ENCODE measurements at regions not wholly inside any gene's neighbourhood (a gene's known extent, or its start where the extent isn't known, plus 50 kb on each side); places are given as distances from the start of the nearest gene placed in this dataset.

GRCh38 chr13:65872448-65872847, 1357.7 kb downstream of the PCDH9 start:
- FAIRE-seq = no peak
- H3K27me3 Mint-ChIP-seq (ENCODE audit: low read depth, unreplicated experiment) = no peaks in the 10 kb centered on the region
- no peak overlapping the region for H3K27ac Mint-ChIP-seq (ENCODE audit: unreplicated experiment)

GRCh38 chr13:65868884-65869283, 1361.3 kb downstream of the PCDH9 start:
- no peaks in the 10 kb centered on the region for H3K9me3 ChIP-seq (ENCODE audit: insufficient read depth, low read depth, low read length)
- H3K4me2 ChIP-seq (ENCODE audit: low read length) = no peak overlapping the region
- H3K9ac ChIP-seq (ENCODE audit: low read length) = no peak overlapping the region
- no peaks in the 10 kb centered on the region for H3K79me2 ChIP-seq (ENCODE audit: insufficient read depth, low read length)
- Mint-ChIP-seq H3K27ac (ENCODE audit: unreplicated experiment) (no peak overlapping the region), H3K36me3 (ENCODE audit: low read depth, unreplicated experiment) (no peaks in the 10 kb centered on the region), H3K4me3 (ENCODE audit: unreplicated experiment) (no peak overlapping the region), H3K4me1 (ENCODE audit: low read depth, unreplicated experiment) (peaks cover 3% of the 10 kb centered on the region), H3K9me3 (ENCODE audit: unreplicated experiment) (no peaks in the 10 kb centered on the region), H3K27me3 (ENCODE audit: low read depth, unreplicated experiment) (no peaks in the 10 kb centered on the region)
- no peaks in the 10 kb centered on the region for H3K4me1 ChIP-seq (ENCODE audit: insufficient read depth, low read length)
- H3K36me3 ChIP-seq (ENCODE audit: insufficient read depth, low read length) = no peaks in the 10 kb centered on the region
- H3K27me3 ChIP-seq (ENCODE audit: insufficient read depth, low read length) = no peaks in the 10 kb centered on the region
- TF ChIP-seq CTCF (IDR thresholded peaks at IDR 0.05; ENCODE audit: insufficient read depth, low read depth, low read length) = no peak
- no peak for TF ChIP-seq EZH2 (IDR thresholded peaks at IDR 0.05; ENCODE audit: insufficient read depth, low read length)
- no peak overlapping the region for H3K4me3 ChIP-seq (ENCODE audit: insufficient read depth, low read depth, low read length)
- FAIRE-seq (no peak), DNase-seq (ENCODE audit: low read depth) (no peak)
- no peak overlapping the region for H3K27ac ChIP-seq (ENCODE audit: low read depth, low read length)
- H4K20me1 ChIP-seq (ENCODE audit: insufficient read depth, low read length) = no peaks in the 10 kb centered on the region
- H2AFZ ChIP-seq (ENCODE audit: low read depth, low read length) = no peak overlapping the region

More at GRCh38 chr13:65872448-65872847, 1357.7 kb downstream of the PCDH9 start:
- DNase-seq (ENCODE audit: low read depth) = no peak
- H4K20me1 ChIP-seq (ENCODE audit: insufficient read depth, low read length) = no peaks in the 10 kb centered on the region
- Mint-ChIP-seq H3K4me3 (ENCODE audit: unreplicated experiment) (no peak overlapping the region), H3K36me3 (ENCODE audit: low read depth, unreplicated experiment) (no peaks in the 10 kb centered on the region), H3K4me1 (ENCODE audit: low read depth, unreplicated experiment) (peaks cover 3% of the 10 kb centered on the region), H3K9me3 (ENCODE audit: unreplicated experiment) (no peaks in the 10 kb centered on the region)
- H3K27ac ChIP-seq (ENCODE audit: low read depth, low read length) = no peak overlapping the region
- no peaks in the 10 kb centered on the region for H3K9me3 ChIP-seq (ENCODE audit: insufficient read depth, low read depth, low read length)
- H3K4me3 ChIP-seq (ENCODE audit: insufficient read depth, low read depth, low read length) = no peak overlapping the region
- H3K79me2 ChIP-seq (ENCODE audit: insufficient read depth, low read length) = no peaks in the 10 kb centered on the region
- H3K9ac ChIP-seq (ENCODE audit: low read length) = no peak overlapping the region
- TF ChIP-seq CTCF (IDR thresholded peaks at IDR 0.05; ENCODE audit: insufficient read depth, low read depth, low read length) (no peak), EZH2 (IDR thresholded peaks at IDR 0.05; ENCODE audit: insufficient read depth, low read length) (no peak)
- H2AFZ ChIP-seq (ENCODE audit: low read depth, low read length) = no peak overlapping the region
- H3K27me3 ChIP-seq (ENCODE audit: insufficient read depth, low read length) = no peaks in the 10 kb centered on the region
- H3K4me1 ChIP-seq (ENCODE audit: insufficient read depth, low read length) = no peaks in the 10 kb centered on the region
- no peaks in the 10 kb centered on the region for H3K36me3 ChIP-seq (ENCODE audit: insufficient read depth, low read length)
- no peak overlapping the region for H3K4me2 ChIP-seq (ENCODE audit: low read length)

- Histone ChIP-seq H4K20me1 (ENCODE audit: insufficient read depth, low read length) (no peaks in the 10 kb centered on the region), H3K4me3 (ENCODE audit: insufficient read depth, low read depth, low read length) (no peak overlapping the region), H3K79me2 (ENCODE audit: insufficient read depth, low read length) (no peaks in the 10 kb centered on the region), H3K36me3 (ENCODE audit: insufficient read depth, low read length) (no peaks in the 10 kb centered on the region), H3K9me3 (ENCODE audit: insufficient read depth, low read depth, low read length) (no peaks in the 10 kb centered on the region), H3K4me1 (ENCODE audit: insufficient read depth, low read length) (no peaks in the 10 kb centered on the region), H3K4me2 (ENCODE audit: low read length) (no peak overlapping the region), H2AFZ (ENCODE audit: low read depth, low read length) (no peak overlapping the region), H3K9ac (ENCODE audit: low read length) (no peak overlapping the region), H3K27me3 (ENCODE audit: insufficient read depth, low read length) (no peaks in the 10 kb centered on the region), H3K27ac (ENCODE audit: low read depth, low read length) (no peak overlapping the region)
- H3K36me3 Mint-ChIP-seq (ENCODE audit: low read depth, unreplicated experiment) = no peaks in the 10 kb centered on the region
- TF ChIP-seq CTCF (IDR thresholded peaks at IDR 0.05; ENCODE audit: insufficient read depth, low read depth, low read length) (no peak), EZH2 (IDR thresholded peaks at IDR 0.05; ENCODE audit: insufficient read depth, low read length) (no peak)
- no peaks in the 10 kb centered on the region for H3K9me3 Mint-ChIP-seq (ENCODE audit: unreplicated experiment)
- H3K27me3 Mint-ChIP-seq (ENCODE audit: low read depth, unreplicated experiment) = no peaks in the 10 kb centered on the region
- no peak for DNase-seq (ENCODE audit: low read depth)
- H3K27ac Mint-ChIP-seq (ENCODE audit: unreplicated experiment) = no peak overlapping the region
- no peak overlapping the region for H3K4me3 Mint-ChIP-seq (ENCODE audit: unreplicated experiment)
- H3K4me1 Mint-ChIP-seq (ENCODE audit: low read depth, unreplicated experiment) = peaks cover 3% of the 10 kb centered on the region
- FAIRE-seq = no peak
These were observed 1362.0 kb downstream of the PCDH9 start for GRCh38 chr13:65868099-65868498.

Measured in astrocyte (in vitro differentiated cells and primary cell).